ENCODE measurements at regions not wholly inside any gene's neighbourhood (a gene's known extent, or its start where the extent isn't known, plus 50 kb on each side); places are given as distances from the start of the nearest gene placed in this dataset.

GRCh38 chr11:4203603-4204360 is 109.2 kb downstream of the RRM1 start:
- Histone ChIP-seq H3K4me1 (no peaks in the 10 kb centered on the region), H3K4me3 (no peak overlapping the region), H3K27me3 (peaks cover 0 to 13% of the 10 kb centered on the region in 2 donors), H3K9me3 (no peaks in the 10 kb centered on the region), H3K36me3 (no peaks in the 10 kb centered on the region), H3K27ac (no peak overlapping the region)
- DNase-seq, result no peak
- no peak for ATAC-seq
- no peak for TF ChIP-seq CTCF (IDR thresholded peaks at IDR 0.05)
- intact Hi-C loops (cut with DNase I), result no loop called here

GRCh38 chr11:4202749-4203148 is 108.2 kb downstream of the RRM1 start:
- intact Hi-C loops (cut with DNase I), result no loop called here
- no peak for TF ChIP-seq CTCF (IDR thresholded peaks at IDR 0.05)
- Histone ChIP-seq H3K36me3 (no peaks in the 10 kb centered on the region), H3K4me3 (no peak overlapping the region), H3K27ac (no peak overlapping the region), H3K9me3 (no peaks in the 10 kb centered on the region), H3K27me3 (peaks cover 0 to 13% of the 10 kb centered on the region in 2 donors), H3K4me1 (no peaks in the 10 kb centered on the region)
- ATAC-seq (no peak), DNase-seq (no peak)

- Histone ChIP-seq H3K27me3 (no peaks in the 10 kb centered on the region), H3K27ac (no peak overlapping the region), H3K9me3 (no peaks in the 10 kb centered on the region), H3K36me3 (no peaks in the 10 kb centered on the region), H3K4me1 (no peaks in the 10 kb centered on the region), H3K4me3 (no peak overlapping the region)
- intact Hi-C loops (cut with DNase I), result no loop called here
- TF ChIP-seq CTCF (IDR thresholded peaks at IDR 0.05), result no peak
- ATAC-seq (no peak), DNase-seq (no peak)
These were observed 102.5 kb downstream of the RRM1 start for GRCh38 chr11:4197112-4197511.

- DNase-seq (no peak), ATAC-seq (no peak)
- TF ChIP-seq CTCF (IDR thresholded peaks at IDR 0.05), result no peak
- H3K27me3 ChIP-seq, result no peaks in the 10 kb centered on the region
- H3K9me3 ChIP-seq, result no peaks in the 10 kb centered on the region
- intact Hi-C loops (cut with DNase I), result no loop called here
- no peak overlapping the region for H3K27ac ChIP-seq
- no peaks in the 10 kb centered on the region for H3K4me1 ChIP-seq
- H3K36me3 ChIP-seq, result no peaks in the 10 kb centered on the region
- H3K4me3 ChIP-seq, result no peak overlapping the region
These were observed 101.3 kb downstream of the RRM1 start for GRCh38 chr11:4195909-4196308.

GRCh38 chr11:4194889-4195288 is 100.3 kb downstream of the RRM1 start:
- TF ChIP-seq CTCF (IDR thresholded peaks at IDR 0.05), result no peak
- H3K4me1 ChIP-seq, result no peaks in the 10 kb centered on the region
- no peak overlapping the region for H3K4me3 ChIP-seq
- intact Hi-C loops (cut with DNase I), result no loop called here
- DNase-seq, result no peak
- no peaks in the 10 kb centered on the region for H3K27me3 ChIP-seq
- H3K9me3 ChIP-seq, result no peaks in the 10 kb centered on the region
- no peak for ATAC-seq
- no peak overlapping the region for H3K27ac ChIP-seq
- H3K36me3 ChIP-seq, result no peaks in the 10 kb centered on the region

Measured in left lung (tissue), 4 donors.